Spinal cord (tissue), 9 donors: ENCODE measurements at regions not wholly inside any gene's neighbourhood (a gene's known extent, or its start where the extent isn't known, plus 50 kb on each side); places are given as distances from the start of the nearest gene placed in this dataset.
A peak's percentile ranks its signal among the peaks of the same experiment; 100 is the strongest.

Experiments used
- DNase-seq, 6 donors: peaks; one replicate each; pipeline versions ENCODE4 v3.0.0 to v3.0.0-alpha.2; 2013 to 2015; ENCODE audit warnings: low spot score in 6 of 6, low read depth in 4 of 6
- H3K27ac ChIP-seq: one replicate; pipeline ENCODE4 v1.5.1; 2013; ENCODE audit warnings: low read depth, low read length, control low read depth
- H3K27me3 ChIP-seq: one replicate; pipeline ENCODE4 v1.6.1; 2013; ENCODE audit warnings: low read length; ENCODE audit not compliant: control insufficient read depth, insufficient read depth
- H3K36me3 ChIP-seq: one replicate; pipeline ENCODE4 v1.6.1; 2013; ENCODE audit warnings: low read length; ENCODE audit not compliant: control insufficient read depth, insufficient read depth
- H3K4me1 ChIP-seq: one replicate; pipeline ENCODE4 v1.6.1; 2013; ENCODE audit warnings: low read length; ENCODE audit not compliant: control insufficient read depth, insufficient read depth
- H3K4me3 ChIP-seq: one replicate; pipeline ENCODE4 v1.5.1; 2013; ENCODE audit warnings: low read depth, low read length, control low read depth
- H3K9me3 ChIP-seq: one replicate; pipeline ENCODE4 v1.6.1; 2013; ENCODE audit warnings: low read length; ENCODE audit not compliant: control insufficient read depth, insufficient read depth
- WGBS: methylation state at CpG from one replicate; pipeline ENCODE4 v1.1.5; 2013; ENCODE audit warnings: missing lambda C conversion rate; ENCODE audit not compliant: insufficient coverage; 5-methylcytosine and 5-hydroxymethylcytosine counted together
- donor health status: healthy.

DNA sequence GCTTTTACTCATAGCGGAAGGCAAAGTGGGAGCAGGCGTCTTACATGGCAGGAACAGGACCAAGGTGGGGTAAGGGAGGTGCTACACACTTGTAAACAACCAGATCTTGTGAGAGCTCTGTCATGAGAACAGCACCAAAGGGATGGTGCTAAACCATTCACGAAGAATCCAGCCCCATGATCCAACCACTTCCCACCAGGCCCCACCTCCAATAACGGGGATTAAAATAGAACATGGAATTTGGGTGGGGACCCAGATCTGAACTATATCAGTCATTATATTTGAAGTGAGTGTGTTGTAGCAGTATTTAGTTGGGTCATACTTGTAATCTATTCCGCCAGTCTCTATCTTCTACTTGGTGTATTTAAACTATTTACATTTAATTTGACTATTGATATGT is 190.9 kb downstream of the RPLP1 start:
- Histone ChIP-seq H3K4me3 (no peak overlapping the region), H3K27me3 (peaks cover 10% of the 10 kb centered on the region), H3K36me3 (no peaks in the 10 kb centered on the region), H3K4me1 (peaks cover 16% of the 10 kb centered on the region), H3K9me3 (no peaks in the 10 kb centered on the region), H3K27ac (no peak overlapping the region)
- no peak for DNase-seq
- WGBS = 40% methylated on average over 1 of the region's 5 CpGs

DNA sequence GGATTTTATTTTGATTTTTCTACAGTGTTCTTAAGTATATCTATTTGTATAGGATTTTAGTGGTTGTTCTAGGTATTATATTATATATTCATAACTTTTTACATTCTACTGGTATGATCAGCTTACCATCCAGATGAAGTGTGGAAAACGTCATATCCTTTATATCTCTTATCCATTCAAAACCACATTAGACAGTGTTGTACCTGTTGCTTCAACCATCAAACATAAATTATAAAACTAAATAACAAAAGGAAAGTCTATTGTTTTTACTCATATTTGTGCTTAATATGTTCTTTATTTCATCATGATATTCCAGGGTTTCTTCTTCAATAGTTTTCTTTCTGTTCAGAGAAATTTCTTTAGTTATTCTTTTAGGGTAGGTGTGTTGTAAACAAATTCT is 191.4 kb downstream of the RPLP1 start:
- H3K4me3 ChIP-seq = no peak overlapping the region
- DNase-seq = no peak
- WGBS = no CpG with 5 or more reads among the region's 1 CpG
- peaks cover 10% of the 10 kb centered on the region for H3K27me3 ChIP-seq
- H3K36me3 ChIP-seq = no peaks in the 10 kb centered on the region
- H3K4me1 ChIP-seq = peaks cover 17% of the 10 kb centered on the region
- no peaks in the 10 kb centered on the region for H3K9me3 ChIP-seq
- no peak overlapping the region for H3K27ac ChIP-seq

DNA sequence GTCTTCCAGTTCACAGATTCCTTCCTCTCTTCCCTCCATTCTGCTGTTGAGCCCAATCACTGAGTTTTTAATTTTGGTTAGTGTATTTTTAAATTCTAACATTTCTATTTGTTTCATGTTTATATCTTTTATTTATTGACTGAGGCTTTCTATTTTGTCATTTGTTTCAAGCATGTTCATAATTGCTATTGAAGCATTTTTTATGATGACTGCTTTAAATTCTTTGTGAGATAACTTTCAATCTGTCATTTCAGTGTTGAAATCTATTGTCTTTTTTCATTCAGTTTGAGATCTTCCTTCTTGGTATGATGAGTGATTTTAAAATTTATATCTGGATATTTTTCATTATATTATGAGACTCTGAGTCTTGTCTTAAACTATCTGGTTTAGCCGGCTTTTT is 192.3 kb downstream of the RPLP1 start:
- Histone ChIP-seq H3K4me1 (peaks cover 20% of the 10 kb centered on the region), H3K4me3 (no peak overlapping the region), H3K27me3 (peaks cover 12% of the 10 kb centered on the region), H3K27ac (no peak overlapping the region), H3K9me3 (no peaks in the 10 kb centered on the region), H3K36me3 (no peaks in the 10 kb centered on the region)
- DNase-seq = no peak
- no CpG with 5 or more reads among the region's 1 CpG for WGBS

DNA sequence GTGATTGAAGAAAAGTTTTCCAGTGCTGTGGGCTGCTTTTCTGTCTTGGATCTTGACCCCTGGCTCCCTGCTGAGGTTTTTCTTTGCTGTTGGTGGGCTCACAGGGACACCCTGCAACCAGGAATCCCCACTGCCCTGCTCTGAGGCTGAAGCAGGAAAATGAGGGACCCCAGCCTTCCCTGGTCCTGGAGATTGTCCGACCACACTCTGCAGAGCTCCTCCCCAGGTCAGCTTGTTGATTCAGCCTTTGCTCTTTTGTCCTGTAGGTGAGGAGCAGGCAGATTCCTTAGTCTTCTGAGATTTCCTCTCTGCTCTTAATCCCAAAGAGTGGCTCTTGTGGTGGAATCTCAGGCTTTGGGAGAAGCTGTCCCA is 194.5 kb downstream of the RPLP1 start:
- Histone ChIP-seq H3K4me1 (peaks cover 20% of the 10 kb centered on the region), H3K9me3 (no peaks in the 10 kb centered on the region), H3K27ac (no peak overlapping the region), H3K4me3 (no peak overlapping the region), H3K27me3 (peaks cover 15% of the 10 kb centered on the region), H3K36me3 (no peaks in the 10 kb centered on the region)
- 40% methylated on average over 1 of the region's 1 CpG for WGBS
- DNase-seq = no peak

DNA sequence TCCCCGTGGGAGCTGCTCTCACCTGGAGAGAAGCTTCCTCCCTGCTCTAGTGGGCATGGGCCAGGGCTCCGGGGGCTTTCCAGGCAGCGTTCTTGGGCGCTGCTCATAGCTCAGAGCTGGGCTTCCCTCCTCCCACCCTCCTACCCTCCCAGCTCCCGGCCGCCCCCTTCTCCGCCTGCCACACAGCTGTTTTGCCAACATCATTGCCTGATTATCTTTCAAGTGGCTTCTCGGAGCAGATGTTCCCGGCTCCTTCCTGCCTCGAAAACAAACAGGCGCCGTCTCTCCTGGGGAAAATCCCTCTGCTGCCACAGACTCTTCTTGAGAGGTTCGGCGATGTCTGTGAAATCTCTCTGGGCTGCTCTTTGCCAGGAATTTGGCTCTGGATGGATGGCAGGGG is 195.6 kb downstream of the RPLP1 start:
- no peaks in the 10 kb centered on the region for H3K36me3 ChIP-seq
- no peak overlapping the region for H3K27ac ChIP-seq
- H3K4me1 ChIP-seq = peaks cover 20% of the 10 kb centered on the region
- WGBS = 28% methylated on average over 14 of the region's 14 CpGs
- H3K27me3 ChIP-seq = peaks cover 15% of the 10 kb centered on the region
- DNase-seq = peak in 3 of 6 donors; percentile 40 to 90 (median 67)
- H3K4me3 ChIP-seq = no peak overlapping the region
- H3K9me3 ChIP-seq = no peaks in the 10 kb centered on the region

DNA sequence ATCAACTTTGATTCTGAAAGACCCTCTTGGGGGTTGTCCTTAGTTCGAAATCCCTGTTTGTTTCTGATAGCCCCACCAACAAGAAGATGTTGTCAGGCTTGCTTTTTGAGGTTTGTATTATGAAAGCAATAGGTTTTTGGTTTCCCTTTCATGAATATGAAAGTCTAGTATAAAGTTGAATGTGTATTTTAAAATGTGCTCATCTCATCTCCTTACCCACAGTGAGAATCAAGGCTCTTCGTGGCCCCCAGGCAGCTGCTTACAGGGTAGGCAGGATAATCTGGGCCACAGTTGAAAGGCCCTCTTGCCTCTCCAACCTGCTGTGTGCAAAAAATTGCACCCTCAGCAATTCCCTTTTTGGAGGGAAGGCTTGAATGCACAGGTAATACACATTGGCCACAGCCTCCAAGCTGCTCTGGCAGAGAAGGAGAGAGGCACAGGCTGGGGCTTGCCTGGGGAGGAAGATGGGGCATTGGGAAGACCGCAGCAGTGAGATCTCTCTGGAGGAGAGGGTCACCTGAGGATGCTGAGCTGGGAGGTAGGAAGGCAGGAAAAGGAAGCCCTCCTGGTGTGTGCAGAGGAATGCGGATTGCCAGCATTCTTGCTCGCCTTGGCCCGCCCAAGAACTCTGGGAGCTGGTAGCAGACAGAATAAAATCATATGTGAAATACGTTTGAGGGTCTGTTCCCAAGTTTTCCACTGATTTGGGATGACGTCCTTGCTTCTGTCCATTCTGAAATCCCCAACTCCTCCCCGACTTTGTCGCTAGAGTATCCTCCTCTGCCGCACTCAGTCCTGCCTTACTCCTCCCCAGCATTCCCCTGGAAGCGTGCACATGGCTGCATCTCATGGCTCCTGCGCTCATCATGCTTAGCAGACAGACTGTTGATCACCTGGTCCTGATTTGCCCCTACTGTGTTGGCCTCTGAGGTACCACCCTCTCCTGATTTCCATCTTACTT is 196.4 kb downstream of the RPLP1 start:
- H3K27me3 ChIP-seq = peaks cover 15% of the 10 kb centered on the region
- no peak overlapping the region for H3K4me3 ChIP-seq
- 80% methylated on average over 11 of the region's 13 CpGs for WGBS
- H3K36me3 ChIP-seq = no peaks in the 10 kb centered on the region
- peak in 1 of 6 donors; percentile 14 for DNase-seq
- no peak overlapping the region for H3K27ac ChIP-seq
- H3K4me1 ChIP-seq = peaks cover 20% of the 10 kb centered on the region
- H3K9me3 ChIP-seq = no peaks in the 10 kb centered on the region

DNA sequence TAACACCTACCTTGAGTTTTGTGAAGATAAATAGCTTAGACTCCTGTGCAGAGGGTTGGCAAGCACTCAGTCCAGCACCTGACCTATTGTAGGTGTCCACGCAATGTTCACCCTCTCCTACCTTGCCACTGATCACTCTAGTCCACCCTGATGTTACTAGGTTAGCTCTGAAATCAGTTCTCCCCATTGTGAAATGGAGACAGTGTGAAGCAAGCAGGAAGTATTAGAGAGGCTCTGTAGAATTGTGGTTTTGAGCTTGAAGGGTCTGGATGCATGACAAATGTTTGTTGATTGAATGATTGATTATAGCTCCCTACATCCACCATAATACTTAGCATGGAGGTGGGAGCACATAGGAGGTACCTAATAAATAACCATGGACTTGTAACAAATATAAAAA is 199.7 kb downstream of the RPLP1 start:
- peaks cover 8% of the 10 kb centered on the region for H3K27me3 ChIP-seq
- no peaks in the 10 kb centered on the region for H3K9me3 ChIP-seq
- H3K27ac ChIP-seq = no peak overlapping the region
- H3K4me1 ChIP-seq = peaks cover 10% of the 10 kb centered on the region
- no peaks in the 10 kb centered on the region for H3K36me3 ChIP-seq
- DNase-seq = no peak
- no CpG with 5 or more reads among the region's 1 CpG for WGBS
- no peak overlapping the region for H3K4me3 ChIP-seq

DNA sequence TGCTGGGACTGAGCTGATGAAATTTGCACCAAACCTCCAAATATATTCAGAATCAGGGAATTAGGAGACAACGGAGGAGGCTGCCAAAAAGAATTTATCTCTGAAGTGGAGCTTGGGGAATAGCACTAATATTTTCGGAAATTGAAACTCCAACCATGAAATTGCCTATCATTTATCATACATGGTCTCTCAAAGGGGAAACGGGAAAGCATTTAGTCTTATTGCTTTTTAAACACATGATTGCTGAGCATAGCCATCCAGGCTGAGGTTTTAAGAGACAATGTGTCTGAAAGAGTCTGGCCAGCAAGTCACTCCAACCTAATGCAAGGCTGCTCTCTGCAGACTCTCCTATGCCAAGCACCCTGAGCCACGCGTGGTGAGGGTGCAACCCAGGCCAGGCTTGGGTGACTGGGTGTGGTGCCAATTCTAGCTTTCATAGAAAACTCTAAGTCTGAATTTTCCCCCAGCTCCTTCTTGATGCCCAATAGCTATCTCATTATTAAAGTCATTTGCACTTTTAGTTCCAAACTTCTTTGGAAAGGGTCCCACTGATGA is 200.2 kb downstream of the RPLP1 start:
- H3K27ac ChIP-seq = no peak overlapping the region
- H3K36me3 ChIP-seq = no peaks in the 10 kb centered on the region
- WGBS = 66% methylated on average over 3 of the region's 5 CpGs
- peaks cover 5% of the 10 kb centered on the region for H3K27me3 ChIP-seq
- H3K4me1 ChIP-seq = peaks cover 10% of the 10 kb centered on the region
- H3K4me3 ChIP-seq = no peak overlapping the region
- DNase-seq = peak in 2 of 6 donors; percentile 22 to 82
- no peaks in the 10 kb centered on the region for H3K9me3 ChIP-seq

DNA sequence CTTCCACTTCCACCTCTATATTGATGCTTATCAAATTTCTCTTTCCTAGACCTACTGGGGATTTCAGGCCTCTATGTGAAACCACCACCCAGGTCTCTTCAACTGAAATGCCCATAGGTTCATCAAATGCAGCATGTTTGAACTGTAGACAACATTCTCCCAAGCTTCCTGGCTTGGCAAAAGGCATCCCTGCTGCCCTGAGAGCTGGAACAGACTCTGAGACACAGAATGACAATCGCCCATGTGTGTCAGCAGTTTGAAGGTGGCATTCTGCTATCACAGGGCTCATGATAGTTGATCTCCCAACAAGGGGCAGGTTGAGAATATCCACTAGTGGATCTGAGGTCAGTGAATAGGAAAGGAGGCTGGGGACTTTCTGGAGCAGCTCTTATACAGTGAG is 200.7 kb downstream of the RPLP1 start:
- H3K4me3 ChIP-seq = no peak overlapping the region
- H3K36me3 ChIP-seq = no peaks in the 10 kb centered on the region
- no peak for DNase-seq
- H3K9me3 ChIP-seq = no peaks in the 10 kb centered on the region
- H3K27ac ChIP-seq = no peak overlapping the region
- H3K4me1 ChIP-seq = peaks cover 5% of the 10 kb centered on the region
- H3K27me3 ChIP-seq = peaks cover 5% of the 10 kb centered on the region
- WGBS = 86% methylated on average over 1 of the region's 1 CpG

DNA sequence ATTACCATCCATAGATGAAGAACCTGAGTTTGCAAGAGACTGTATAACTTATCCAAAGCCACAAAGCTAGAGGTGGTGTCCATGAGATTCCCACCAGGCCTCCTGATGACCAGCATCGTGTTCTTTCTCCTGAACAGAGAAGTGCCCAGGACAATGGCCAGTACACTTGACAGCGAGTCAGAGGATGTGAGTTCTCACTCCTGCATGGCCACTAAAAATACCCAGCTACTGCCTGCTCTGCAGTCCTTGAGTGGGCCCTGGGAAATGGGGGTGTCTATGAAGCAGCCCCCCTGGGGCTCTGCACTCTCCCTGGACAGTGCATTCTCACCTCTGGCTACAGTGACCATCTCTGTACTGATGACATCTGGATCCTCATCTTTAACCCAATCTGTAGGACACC is 201.2 kb downstream of the RPLP1 start:
- no peaks in the 10 kb centered on the region for H3K9me3 ChIP-seq
- H3K4me3 ChIP-seq = no peak overlapping the region
- H3K4me1 ChIP-seq = peaks cover 3% of the 10 kb centered on the region
- H3K27me3 ChIP-seq = peaks cover 5% of the 10 kb centered on the region
- H3K36me3 ChIP-seq = no peaks in the 10 kb centered on the region
- H3K27ac ChIP-seq = no peak overlapping the region
- WGBS = 92% methylated on average over 1 of the region's 2 CpGs
- no peak for DNase-seq
